ENCODE measurements at regions not wholly inside any gene's neighbourhood (a gene's known extent, or its start where the extent isn't known, plus 50 kb on each side); places are given as distances from the start of the nearest gene placed in this dataset.

DNA sequence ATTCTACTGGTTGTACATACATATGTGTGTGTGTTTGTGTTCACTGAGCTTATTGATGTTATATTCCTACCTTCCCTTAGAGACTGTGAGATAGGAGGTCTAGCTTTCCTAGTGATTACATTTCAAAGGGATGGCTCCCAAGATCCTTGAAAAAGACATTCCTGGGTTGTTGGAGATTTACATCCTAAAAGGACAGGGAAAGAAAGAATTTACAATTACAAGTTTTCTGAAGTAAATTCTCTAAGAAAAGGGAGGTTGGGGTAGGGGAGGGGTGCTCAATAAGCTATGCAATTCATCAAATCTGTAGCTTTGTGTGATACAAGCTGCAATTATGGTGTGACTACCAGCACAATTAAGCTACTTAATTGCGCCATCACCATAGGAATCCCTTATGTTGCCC, 284.3 kb downstream of the NUP35 start:
- TF ChIP-seq SP1 (IDR thresholded peaks at IDR 0.05) (no peak), FOXA1 (IDR thresholded peaks at IDR 0.05) (no peak), L3MBTL2 (conservative IDR thresholded peaks at IDR 0.05) (no peak), LEF1 (IDR thresholded peaks at IDR 0.05; ENCODE audit: borderline replicate concordance) (no peak), TARDBP (IDR thresholded peaks at IDR 0.05) (no peak), ARNT (IDR thresholded peaks at IDR 0.05) (no peak), BHLHE40 (IDR thresholded peaks at IDR 0.05; ENCODE audit: borderline replicate concordance) (no peak), SUZ12 (IDR thresholded peaks at IDR 0.05) (no peak), HDGF (IDR thresholded peaks at IDR 0.05; ENCODE audit: borderline replicate concordance) (no peak), FOXM1 (IDR thresholded peaks at IDR 0.05; ENCODE audit: borderline replicate concordance) (no peak), FOXK2 (IDR thresholded peaks at IDR 0.05) (no peak), ZNF384 (IDR thresholded peaks at IDR 0.05) (no peak), ELF4 (IDR thresholded peaks at IDR 0.05) (no peak), CTBP1 (IDR thresholded peaks at IDR 0.05; ENCODE audit: borderline replicate concordance) (no peak), NFRKB (IDR thresholded peaks at IDR 0.05) (no peak)
- TF ChIP-seq, protein P1, sequence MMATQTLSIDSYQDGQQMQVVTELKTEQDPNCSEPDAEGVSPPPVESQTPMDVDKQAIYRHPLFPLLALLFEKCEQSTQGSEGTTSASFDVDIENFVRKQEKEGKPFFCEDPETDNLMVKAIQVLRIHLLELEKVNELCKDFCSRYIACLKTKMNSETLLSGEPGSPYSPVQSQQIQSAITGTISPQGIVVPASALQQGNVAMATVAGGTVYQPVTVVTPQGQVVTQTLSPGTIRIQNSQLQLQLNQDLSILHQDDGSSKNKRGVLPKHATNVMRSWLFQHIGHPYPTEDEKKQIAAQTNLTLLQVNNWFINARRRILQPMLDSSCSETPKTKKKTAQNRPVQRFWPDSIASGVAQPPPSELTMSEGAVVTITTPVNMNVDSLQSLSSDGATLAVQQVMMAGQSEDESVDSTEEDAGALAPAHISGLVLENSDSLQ (IDR thresholded peaks at IDR 0.05) = no peak

DNA sequence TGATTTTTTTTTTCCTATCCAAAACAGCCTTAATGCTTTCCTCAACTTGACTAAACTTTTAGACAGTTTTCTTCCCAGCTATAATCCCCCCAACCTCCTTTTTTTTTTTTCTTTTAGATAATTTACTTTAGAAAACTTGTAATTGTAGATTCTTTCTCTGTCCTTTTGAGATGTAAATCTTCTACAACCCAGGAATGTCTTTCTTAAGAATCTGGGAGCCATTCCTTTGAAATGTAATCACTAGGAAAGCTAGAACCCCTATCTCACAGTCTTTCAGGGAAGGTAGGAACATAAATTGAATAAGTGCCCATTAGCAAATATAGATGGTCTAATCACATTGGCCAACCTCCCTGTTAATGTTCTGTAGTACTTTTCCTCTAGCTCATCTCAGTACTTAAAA, 285.4 kb downstream of the NUP35 start:
- ChIA-PET POLR2A (no interaction called here), CTCF (no interaction called here)
- no peak for DNase-seq (ENCODE audit: extremely low spot score)
- TF ChIP-seq L3MBTL2 (conservative IDR thresholded peaks at IDR 0.05) (no peak), SUZ12 (IDR thresholded peaks at IDR 0.05) (no peak), CTBP1 (IDR thresholded peaks at IDR 0.05; ENCODE audit: borderline replicate concordance) (no peak), TARDBP (IDR thresholded peaks at IDR 0.05) (no peak), ELF4 (IDR thresholded peaks at IDR 0.05) (no peak), NFRKB (IDR thresholded peaks at IDR 0.05) (no peak), ARNT (IDR thresholded peaks at IDR 0.05) (no peak), SP1 (IDR thresholded peaks at IDR 0.05) (no peak)
- TF ChIP-seq, protein P1 (IDR thresholded peaks at IDR 0.05) = no peak

More for the DNA sequence above, 284.3 kb downstream of the NUP35 start:
- ChIA-PET CTCF (no interaction called here), POLR2A (no interaction called here)
- DNase-seq (ENCODE audit: extremely low spot score) = no peak

DNA sequence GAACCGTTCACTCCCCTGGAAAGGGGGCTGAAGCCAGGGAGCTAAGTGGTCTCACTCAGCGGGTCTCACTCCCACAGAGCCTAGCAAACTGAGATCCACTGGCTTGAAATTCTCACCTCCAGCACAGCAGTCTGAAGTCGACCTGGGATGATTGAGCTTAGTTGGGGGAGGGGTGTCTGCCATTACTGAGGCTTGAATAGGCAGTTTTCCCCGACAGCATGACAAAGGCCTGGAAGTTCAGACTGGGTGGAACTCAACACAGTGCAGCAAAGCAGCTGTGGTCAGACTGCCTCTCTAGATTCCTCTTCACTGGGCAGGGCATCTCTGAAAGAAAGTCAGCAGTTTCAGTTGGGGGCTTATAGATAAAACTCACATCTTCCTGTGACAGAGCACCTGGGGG, 292.5 kb downstream of the NUP35 start:
- no peak for TF ChIP-seq L3MBTL2 (conservative IDR thresholded peaks at IDR 0.05)
- no peak for TF ChIP-seq LEF1 (IDR thresholded peaks at IDR 0.05; ENCODE audit: borderline replicate concordance)
- TF ChIP-seq NFRKB (IDR thresholded peaks at IDR 0.05) = no peak
- TF ChIP-seq FOXK2 (IDR thresholded peaks at IDR 0.05) = no peak
- no peak for TF ChIP-seq SUZ12 (IDR thresholded peaks at IDR 0.05)
- TF ChIP-seq FOXA1 (IDR thresholded peaks at IDR 0.05) = no peak
- no peak for TF ChIP-seq ARNT (IDR thresholded peaks at IDR 0.05)
- TF ChIP-seq, protein P1 (IDR thresholded peaks at IDR 0.05) = no peak
- no peak for TF ChIP-seq CTBP1 (IDR thresholded peaks at IDR 0.05; ENCODE audit: borderline replicate concordance)
- TF ChIP-seq SP1 (IDR thresholded peaks at IDR 0.05) = no peak
- no peak for TF ChIP-seq ZNF384 (IDR thresholded peaks at IDR 0.05)
- no peak for TF ChIP-seq HDGF (IDR thresholded peaks at IDR 0.05; ENCODE audit: borderline replicate concordance)

DNA sequence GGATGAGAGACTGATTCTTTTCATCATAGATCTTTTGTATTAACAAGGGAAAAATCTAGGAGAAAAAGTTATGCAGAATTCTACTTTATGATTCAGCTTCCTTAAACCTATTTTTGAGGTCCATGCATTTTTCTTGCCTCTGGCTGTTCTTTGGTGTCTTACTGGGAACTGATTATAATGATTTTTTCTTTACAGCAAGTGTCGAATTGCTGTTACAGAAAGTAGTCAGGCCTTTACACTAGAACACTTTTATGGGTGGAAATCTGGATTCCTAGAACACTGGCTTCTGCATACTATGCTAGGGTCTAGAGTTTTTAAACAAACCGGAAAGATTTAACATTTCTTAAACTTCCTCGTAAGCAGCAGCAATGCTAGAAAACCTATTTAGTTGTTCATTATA, 302.6 kb downstream of the NUP35 start:
- ChIA-PET CTCF (no interaction called here), POLR2A (no interaction called here)
- TF ChIP-seq FOXA1 (IDR thresholded peaks at IDR 0.05) = no peak
- no peak for DNase-seq (ENCODE audit: extremely low spot score)

More for the DNA sequence above, 292.5 kb downstream of the NUP35 start:
- no peak for DNase-seq (ENCODE audit: extremely low spot score)
- POLR2A ChIA-PET = no interaction called here
- CTCF ChIA-PET = no interaction called here

DNA sequence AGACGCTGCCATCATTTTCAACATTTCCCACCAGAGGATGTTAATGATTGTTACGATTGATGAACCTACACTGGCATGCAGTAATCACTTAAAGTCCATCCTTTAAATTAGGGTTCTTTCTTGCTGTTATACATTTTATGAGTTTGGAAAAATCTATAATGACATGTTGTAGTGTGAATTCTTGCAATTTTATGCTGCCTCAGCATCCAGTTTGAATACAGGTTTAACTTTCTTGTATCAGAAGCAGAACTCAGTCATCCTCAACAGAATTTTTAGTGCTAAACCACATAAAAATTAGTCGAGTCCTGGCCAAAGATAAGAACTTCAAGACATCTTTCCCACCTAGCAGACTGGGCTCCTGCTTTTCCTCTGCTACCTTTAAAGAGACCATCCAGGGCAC, 303.3 kb downstream of the NUP35 start:
- POLR2A ChIA-PET = no interaction called here

DNA sequence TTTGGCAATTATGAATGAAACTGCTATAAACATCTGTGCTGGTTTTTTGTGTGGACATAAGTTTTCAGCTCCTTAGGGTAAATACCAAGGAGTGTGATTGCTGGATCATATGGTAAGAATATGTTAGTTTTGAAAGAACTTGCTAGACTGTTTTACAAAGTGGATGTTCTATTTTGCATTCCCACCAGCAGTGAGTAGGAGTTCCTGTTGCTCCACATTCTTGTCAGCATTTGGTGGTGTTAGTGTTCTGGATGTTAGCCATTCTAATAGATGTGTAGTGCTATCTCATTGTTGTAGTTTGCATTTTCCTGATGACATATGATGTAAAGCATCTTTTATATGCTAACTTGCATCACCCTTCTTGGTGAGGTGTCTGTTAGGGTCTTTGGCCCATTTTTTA, 304.6 kb downstream of the NUP35 start:
- no peak for TF ChIP-seq TARDBP (IDR thresholded peaks at IDR 0.05)
- no peak for TF ChIP-seq BHLHE40 (IDR thresholded peaks at IDR 0.05; ENCODE audit: borderline replicate concordance)
- no peak for TF ChIP-seq CTBP1 (IDR thresholded peaks at IDR 0.05; ENCODE audit: borderline replicate concordance)
- ChIA-PET POLR2A (no interaction called here), CTCF (no interaction called here)
- DNase-seq (ENCODE audit: extremely low spot score) = no peak

More for the DNA sequence above, 303.3 kb downstream of the NUP35 start:
- no peak for TF ChIP-seq TARDBP (IDR thresholded peaks at IDR 0.05)
- no peak for TF ChIP-seq SUZ12 (IDR thresholded peaks at IDR 0.05)
- no peak for TF ChIP-seq NFRKB (IDR thresholded peaks at IDR 0.05)
- no peak for TF ChIP-seq LEF1 (IDR thresholded peaks at IDR 0.05; ENCODE audit: borderline replicate concordance)
- TF ChIP-seq, protein P1 (IDR thresholded peaks at IDR 0.05) = no peak
- TF ChIP-seq CTBP1 (IDR thresholded peaks at IDR 0.05; ENCODE audit: borderline replicate concordance) = no peak
- TF ChIP-seq HDGF (IDR thresholded peaks at IDR 0.05; ENCODE audit: borderline replicate concordance) = no peak
- no peak for TF ChIP-seq ARNT (IDR thresholded peaks at IDR 0.05)
- no peak for TF ChIP-seq BHLHE40 (IDR thresholded peaks at IDR 0.05; ENCODE audit: borderline replicate concordance)
- TF ChIP-seq ZNF384 (IDR thresholded peaks at IDR 0.05) = no peak
- no peak for TF ChIP-seq FOXA1 (IDR thresholded peaks at IDR 0.05)
- TF ChIP-seq L3MBTL2 (conservative IDR thresholded peaks at IDR 0.05) = no peak
- no peak for TF ChIP-seq FOXK2 (IDR thresholded peaks at IDR 0.05)
- no peak for TF ChIP-seq FOXM1 (IDR thresholded peaks at IDR 0.05; ENCODE audit: borderline replicate concordance)
- TF ChIP-seq ELF4 (IDR thresholded peaks at IDR 0.05) = no peak
- TF ChIP-seq SP1 (IDR thresholded peaks at IDR 0.05) = no peak
- DNase-seq (ENCODE audit: extremely low spot score) = no peak
- CTCF ChIA-PET = no interaction called here
